ENCODE measurements at regions not wholly inside any gene's neighbourhood (a gene's known extent, or its start where the extent isn't known, plus 50 kb on each side); places are given as distances from the start of the nearest gene placed in this dataset.

DNA sequence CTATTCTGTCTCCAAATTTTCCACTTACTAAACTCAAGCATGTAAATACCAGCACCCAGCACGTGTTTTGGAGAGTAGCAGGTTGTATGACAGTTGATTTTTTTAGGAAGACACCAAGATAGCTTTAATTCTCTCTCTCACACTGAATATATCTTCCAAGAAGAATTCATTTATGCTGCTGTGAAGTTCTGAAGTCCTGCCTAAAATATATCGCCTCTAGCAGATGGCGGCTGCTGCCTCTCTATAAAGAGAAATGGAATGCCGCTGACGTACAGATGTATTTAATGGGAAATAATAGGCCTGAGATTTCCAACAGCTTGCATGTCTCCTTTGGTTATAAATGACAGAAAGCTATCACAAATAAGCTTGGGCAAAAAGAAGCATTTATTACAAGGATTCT is 74.7 kb downstream of the PFDN4 start:
- no peak overlapping the region for H2AFZ ChIP-seq (ENCODE audit: low read length)
- 67% methylated on average over 5 of the region's 5 CpGs for WGBS (ENCODE audit: low lambda C conversion rate)
- BruUV-seq (replicated peaks), result no TSS peak
- ChIA-PET CTCF (ENCODE audit: low intra/inter-chr PET ratio, low total read pairs) (no interaction called here), POLR2A (no interaction called here)
- H3K4me3 ChIP-seq (replicated peaks in 1 of 3; ENCODE audit: insufficient read depth in 1 of 3, low read depth in 2 of 3, low read length in 3 of 3), result no peak overlapping the region
- no peaks in the 10 kb centered on the region for H3K27me3 ChIP-seq (ENCODE audit: control insufficient read depth in 1 of 2, insufficient read depth in 2 of 2, low read length in 2 of 2)
- H3K9ac ChIP-seq (ENCODE audit: insufficient read depth, low read depth, low read length), result no peak overlapping the region
- H3K36me3 ChIP-seq (replicated peaks in 1 of 2; ENCODE audit: control insufficient read depth in 1 of 2, insufficient read depth in 2 of 2, low read length in 2 of 2), result no peaks in the 10 kb centered on the region
- TF ChIP-seq MZF1 (CRISPR knock-in tag; IDR thresholded peaks at IDR 0.05; ENCODE audit: borderline replicate concordance), result no peak
- no peak for TF ChIP-seq ZNF350 (CRISPR knock-in tag; IDR thresholded peaks at IDR 0.05; ENCODE audit: borderline replicate concordance, low read depth)
- TF ChIP-seq TCF7 (IDR thresholded peaks at IDR 0.05; ENCODE audit: low read depth), result no peak
- TF ChIP-seq ZNF549 (CRISPR knock-in tag; IDR thresholded peaks at IDR 0.05), result no peak
- TF ChIP-seq ZNF740 (CRISPR knock-in tag; IDR thresholded peaks at IDR 0.05), result no peak
- no peak for TF ChIP-seq FOXC1 (CRISPR knock-in tag; IDR thresholded peaks at IDR 0.05; ENCODE audit: borderline replicate concordance)
- TF ChIP-seq SOX13 (IDR thresholded peaks at IDR 0.05), result no peak
- no peak for TF ChIP-seq SOX13 (CRISPR knock-in tag; conservative IDR thresholded peaks at IDR 0.05 in 1 of 2, IDR thresholded peaks at IDR 0.05 in 1 of 2)
- TF ChIP-seq FOXA3 (CRISPR knock-in tag; IDR thresholded peaks at IDR 0.05), result no peak
- no peak for TF ChIP-seq ZNF616 (CRISPR knock-in tag; IDR thresholded peaks at IDR 0.05; ENCODE audit: low read depth)
- TF ChIP-seq NFYC (CRISPR knock-in tag; IDR thresholded peaks at IDR 0.05), result no peak
- no peak for TF ChIP-seq U2AF1 (optimal IDR thresholded peaks at IDR 0.05; ENCODE audit: low read depth, low read length)
- TF ChIP-seq CBFB (CRISPR knock-in tag; IDR thresholded peaks at IDR 0.05), result no peak
- TF ChIP-seq SATB2 (CRISPR knock-in tag; IDR thresholded peaks at IDR 0.05), result no peak
- TF ChIP-seq NR2F1 (CRISPR knock-in tag; IDR thresholded peaks at IDR 0.05), result no peak
- no peak for TF ChIP-seq ZNF598 (CRISPR knock-in tag; IDR thresholded peaks at IDR 0.05; ENCODE audit: borderline replicate concordance)
- no peak for TF ChIP-seq MEIS1 (CRISPR knock-in tag; IDR thresholded peaks at IDR 0.05; ENCODE audit: borderline replicate concordance)
- TF ChIP-seq ELF3 (CRISPR knock-in tag; IDR thresholded peaks at IDR 0.05), result no peak
- TF ChIP-seq ZNF510 (CRISPR knock-in tag; IDR thresholded peaks at IDR 0.05; ENCODE audit: low read depth), result no peak
- no peak overlapping the region for H3K27ac ChIP-seq (ENCODE audit: extremely low read length, insufficient read depth, low read length)
- DNase-seq (ENCODE audit: low spot score) (no peak), ATAC-seq (no peak), FAIRE-seq (no peak)
- no peaks in the 10 kb centered on the region for H3K9me3 ChIP-seq (ENCODE audit: low read length)
- no peaks in the 10 kb centered on the region for H4K20me1 ChIP-seq (ENCODE audit: insufficient read depth, low read length)
- intact Hi-C loops (cut with micrococcal nuclease; ENCODE audit: unreplicated experiment) (no loop called here), in situ Hi-C loops (cut with HindIII; ENCODE audit: extremely low pct_ligation_motif_present, low pct_unique_long_range_greater_than_20kb) (no loop called here)
- no peaks in the 10 kb centered on the region for H3K79me2 ChIP-seq (ENCODE audit: insufficient read depth, low read length)
- no peak overlapping the region for H3K4me2 ChIP-seq (ENCODE audit: low read depth, low read length)
- H3K4me1 ChIP-seq (ENCODE audit: insufficient read depth, low read length), result no peaks in the 10 kb centered on the region
